HPDE6-E6E7 (cell line): ENCODE measurements at regions not wholly inside any gene's neighbourhood (a gene's known extent, or its start where the extent isn't known, plus 50 kb on each side); places are given as distances from the start of the nearest gene placed in this dataset.

Experiments
- DNase-seq: peaks from one replicate; pipeline ENCODE4 v3.0.0; 2011; ENCODE audit warnings: missing footprints; ENCODE audit errors: extremely low spot score

DNA sequence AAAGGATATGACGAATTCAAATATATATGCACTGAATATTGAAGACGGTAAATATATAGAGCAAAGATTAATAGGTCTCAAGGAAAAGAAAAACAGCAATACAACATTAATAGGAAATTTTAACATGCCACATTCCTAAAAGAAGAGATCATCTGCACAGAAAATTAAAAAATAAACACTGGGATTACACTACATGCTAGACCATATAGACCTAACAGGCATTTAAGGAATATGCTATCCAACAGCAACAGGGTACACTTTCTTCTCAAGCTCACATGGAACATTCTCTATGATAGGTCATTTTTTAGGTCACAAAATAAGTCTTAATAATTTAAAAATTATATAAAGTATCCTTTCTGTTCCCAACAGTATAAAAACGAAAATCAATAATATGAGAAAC, 1038.3 kb downstream of the KCNT2 start:
- DNase-seq: no peak

DNA sequence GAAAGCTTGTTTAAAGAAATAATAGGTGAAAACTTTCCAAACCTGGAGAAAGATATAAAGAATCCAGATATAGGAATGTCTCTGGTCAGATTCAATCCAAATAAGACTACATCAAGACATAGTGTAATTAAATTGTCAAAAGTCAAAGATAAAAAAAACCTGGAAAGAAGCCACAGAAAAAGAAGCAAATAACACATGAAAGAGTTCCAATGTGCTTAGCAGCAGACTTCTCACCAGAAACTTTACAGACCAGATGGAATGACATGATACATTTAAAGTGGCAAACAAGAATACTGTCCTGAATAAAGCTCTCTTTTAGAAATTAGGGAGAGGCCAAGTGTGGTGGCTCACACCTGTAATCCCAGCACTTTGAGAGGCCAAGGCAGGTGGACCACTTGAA, 1039.9 kb downstream of the KCNT2 start:
- no peak for DNase-seq

DNA sequence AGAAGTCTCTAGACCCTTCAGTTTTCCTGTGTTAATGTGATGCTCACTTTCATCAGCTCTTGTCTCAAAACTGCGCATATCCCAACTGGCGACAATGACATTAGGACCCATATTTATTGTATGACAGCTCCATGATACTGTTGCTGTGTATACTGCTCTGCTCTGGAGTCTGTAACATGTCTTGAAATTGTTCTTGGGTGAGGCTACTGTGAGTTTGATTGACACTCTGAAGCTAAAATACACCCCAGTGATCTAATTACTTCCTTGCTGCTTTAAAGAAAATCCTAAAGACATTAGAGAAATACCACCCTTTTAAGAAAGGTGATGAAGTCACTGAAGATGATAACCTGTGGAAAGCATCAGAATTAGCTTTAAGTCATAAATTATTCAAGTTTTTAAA, 1046.2 kb downstream of the KCNT2 start:
- DNase-seq: no peak

DNA sequence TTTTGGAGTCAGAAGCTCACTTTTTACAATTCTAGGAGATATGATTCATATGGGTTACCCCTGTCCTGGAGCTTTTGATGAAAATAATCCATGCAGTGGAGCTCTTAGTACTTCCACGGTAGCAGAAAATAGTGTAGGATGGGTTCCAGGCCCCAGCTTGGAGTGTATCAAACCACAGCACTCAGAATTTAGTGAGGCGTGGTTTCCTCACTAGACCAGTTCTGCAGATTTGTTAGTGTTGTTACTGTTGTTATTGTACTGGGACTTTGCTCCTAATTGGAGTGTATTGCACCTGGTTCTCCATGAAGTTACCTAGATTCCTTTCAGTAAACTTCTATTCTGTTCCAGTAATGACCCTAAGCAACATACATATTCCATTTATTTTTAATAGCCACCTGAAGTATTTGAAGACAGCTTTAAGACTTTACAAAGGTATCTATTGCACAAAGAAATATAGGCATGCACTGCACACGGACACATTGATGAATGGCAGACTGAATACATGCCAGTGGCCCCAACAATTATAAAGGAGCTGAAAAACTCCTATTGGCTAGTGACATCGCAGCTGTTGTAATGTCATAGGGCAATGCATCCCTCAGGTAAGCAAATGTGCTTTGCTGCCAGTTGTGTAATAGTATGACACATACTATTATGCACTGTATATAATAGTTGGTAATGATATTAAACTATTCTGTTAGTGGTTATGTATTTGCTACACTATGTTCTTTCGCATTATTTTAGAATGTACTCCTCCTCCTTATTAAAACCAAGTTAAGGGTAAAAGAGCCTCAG, 1058.0 kb downstream of the KCNT2 start:
- DNase-seq: no peak

DNA sequence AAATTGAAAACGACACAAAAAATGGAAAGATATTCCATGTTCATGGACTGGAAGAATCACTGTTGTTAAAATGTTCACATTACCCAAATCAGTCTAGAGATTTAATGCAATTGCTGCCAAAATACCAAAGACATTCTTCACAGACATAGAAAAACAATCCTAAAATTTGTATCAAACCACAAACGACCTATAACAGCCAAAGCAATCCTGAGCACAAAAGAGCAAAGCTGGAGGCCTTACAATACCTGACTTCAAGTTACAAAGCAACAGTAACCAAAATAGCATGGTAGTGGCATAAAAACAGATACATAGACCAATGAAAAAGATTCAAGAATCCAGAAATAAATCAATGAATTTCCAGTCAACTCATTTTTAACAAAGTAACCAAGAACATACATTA, 1077.3 kb downstream of the KCNT2 start:
- DNase-seq: no peak

DNA sequence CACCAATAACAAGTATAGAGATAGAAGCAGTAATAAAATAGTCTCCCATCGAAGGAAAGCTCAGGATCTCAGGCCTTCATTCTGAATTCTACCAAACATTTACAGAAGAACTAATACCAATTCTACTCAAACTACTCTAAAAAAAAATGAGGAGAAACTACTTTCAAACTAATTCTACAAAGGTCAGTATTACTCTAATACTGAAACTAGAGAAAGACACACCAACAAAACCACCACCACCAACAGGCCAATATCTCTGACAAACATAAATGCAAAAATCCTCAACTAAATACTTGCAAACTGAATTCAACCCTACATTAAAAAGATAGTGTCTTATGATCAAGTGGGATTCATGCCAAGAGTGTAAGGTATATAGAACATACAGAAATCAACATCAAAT, 1078.4 kb downstream of the KCNT2 start:
- no peak for DNase-seq

DNA sequence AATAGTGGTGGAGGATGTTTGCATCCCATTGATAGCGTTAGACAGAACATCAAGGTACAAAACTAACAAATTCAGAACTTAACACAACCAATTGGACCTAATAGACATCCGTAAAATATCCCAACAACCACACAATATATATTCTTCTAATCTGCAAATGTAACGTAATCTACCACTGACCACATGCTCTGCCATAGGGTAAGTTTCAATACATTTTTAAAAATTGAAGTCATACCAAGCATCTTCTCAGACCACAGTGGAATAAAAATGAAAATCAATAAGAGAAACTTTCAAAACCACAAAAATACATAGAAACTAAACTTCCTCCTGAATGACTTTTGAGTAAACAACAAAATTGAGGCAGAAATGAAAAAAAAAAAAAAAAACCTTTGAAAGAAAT, 1087.5 kb downstream of the KCNT2 start:
- DNase-seq: no peak

DNA sequence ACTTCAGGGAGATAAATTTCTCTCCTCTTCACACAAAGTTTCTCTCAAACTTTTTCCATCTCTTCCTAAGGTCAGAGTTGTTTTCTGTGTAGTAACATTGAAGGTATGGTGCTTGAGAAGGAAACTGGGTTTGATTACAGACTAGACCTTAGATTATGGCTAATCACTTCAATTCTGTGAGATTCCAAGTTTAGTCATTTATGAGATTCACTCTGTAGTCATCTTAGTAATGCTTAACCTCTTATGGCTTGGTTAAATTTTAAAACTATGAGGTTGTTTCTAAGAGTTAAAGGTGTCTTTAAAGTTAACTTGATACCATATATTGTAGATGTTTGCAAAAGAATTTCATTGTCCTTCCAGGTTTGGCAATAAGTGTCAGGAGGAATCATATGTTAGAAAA, 1092.2 kb downstream of the KCNT2 start:
- no peak for DNase-seq

DNA sequence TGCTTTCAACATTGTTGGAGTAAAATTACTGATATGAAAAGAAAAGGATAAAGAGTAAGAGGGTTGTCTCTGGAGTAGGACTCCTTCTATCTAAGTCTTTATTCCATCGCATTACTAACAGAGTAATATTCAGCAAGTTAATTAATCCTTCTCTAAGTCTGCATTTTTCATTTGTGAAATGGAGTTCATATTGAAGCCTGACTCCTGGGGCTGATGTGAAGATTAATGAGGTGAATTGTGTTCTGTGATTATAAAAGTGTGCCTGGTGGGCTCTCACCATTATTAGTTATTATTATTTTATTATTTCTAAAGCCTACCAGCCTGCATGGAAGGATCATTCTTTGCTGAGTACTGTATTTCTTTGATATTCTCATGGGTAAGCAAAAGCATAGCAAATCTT, 1096.7 kb downstream of the KCNT2 start:
- DNase-seq: no peak

DNA sequence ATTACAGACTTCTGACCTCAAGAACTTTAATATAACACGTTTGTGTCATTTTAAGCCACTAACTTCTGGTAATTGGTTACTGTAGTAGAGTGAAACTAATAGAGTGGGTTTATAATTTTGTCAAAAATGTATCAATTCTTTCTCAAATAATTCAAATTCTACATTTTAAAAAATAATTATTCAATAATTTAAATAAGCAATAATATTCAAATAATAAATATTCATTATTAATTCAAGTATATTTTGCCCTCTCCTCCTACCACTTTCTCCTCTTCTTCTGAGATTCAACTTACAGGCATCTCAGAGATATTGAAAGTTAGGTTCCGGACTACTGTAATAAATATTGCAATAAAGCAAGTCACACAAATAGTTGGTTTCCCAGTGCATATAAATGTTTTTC, 1107.1 kb downstream of the KCNT2 start:
- DNase-seq: no peak

DNA sequence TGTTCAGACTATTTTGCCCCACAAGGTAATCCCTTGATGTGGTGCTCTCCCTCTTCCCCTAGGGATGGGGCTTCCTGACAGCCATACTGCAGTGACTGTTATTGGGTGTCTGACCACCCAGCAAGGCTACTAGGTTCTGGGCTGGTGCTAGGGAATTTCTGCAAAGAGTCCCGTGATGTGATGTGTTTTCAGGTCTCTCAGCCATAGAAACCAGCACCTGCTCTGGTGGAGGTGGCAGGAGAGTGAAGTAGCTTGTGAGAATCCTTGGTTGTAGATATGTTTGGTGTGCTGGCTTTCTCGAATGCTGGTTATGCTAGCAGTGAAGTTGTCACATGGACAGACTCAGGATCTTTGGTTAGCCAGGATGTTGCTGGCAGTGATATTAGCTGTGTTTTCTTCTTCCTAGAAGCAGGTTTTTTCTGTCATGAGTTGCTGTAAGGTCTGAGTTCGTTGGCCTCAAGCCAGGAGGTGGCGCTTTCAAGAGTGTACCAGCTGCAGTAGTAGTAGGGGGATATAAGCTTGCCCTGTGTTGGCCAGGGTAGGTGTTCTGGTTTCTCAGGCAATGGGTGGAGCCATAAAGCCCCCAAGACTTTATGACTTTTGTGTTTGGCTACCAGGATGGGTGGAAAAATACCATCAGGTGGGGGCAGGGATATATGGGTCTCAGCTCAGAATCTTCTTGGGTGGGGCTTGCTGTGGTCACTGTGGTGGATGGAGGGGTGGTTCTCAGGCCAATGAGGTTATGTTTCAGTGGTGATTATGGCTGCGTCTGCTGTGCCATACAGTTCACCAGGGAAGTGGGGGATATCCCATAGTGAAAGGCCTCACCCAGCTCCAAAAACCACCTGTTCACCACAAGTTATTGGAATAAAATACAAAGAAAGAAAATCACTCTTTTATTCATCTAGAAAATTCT, 1112.3 kb downstream of the KCNT2 start:
- DNase-seq: no peak

DNA sequence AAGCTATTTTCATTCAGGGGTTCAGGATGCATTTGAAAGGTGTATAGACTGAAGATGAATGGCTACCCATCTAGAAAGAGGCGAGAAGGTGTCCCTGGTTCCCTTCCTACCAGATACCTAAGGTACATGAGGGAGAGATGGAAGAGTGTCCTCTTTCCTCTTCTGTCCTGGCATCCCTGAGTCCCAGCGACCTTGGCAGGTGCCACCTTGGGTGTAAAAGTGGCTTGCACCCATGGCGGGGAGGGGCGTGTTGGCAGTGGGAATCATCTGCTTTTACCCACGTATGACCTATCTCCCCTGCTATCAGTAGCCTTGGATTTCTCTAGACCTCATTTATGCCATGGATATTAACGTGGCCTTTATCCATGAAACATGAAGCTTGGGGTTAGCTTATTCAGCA, 1126.1 kb downstream of the KCNT2 start:
- DNase-seq: no peak

DNA sequence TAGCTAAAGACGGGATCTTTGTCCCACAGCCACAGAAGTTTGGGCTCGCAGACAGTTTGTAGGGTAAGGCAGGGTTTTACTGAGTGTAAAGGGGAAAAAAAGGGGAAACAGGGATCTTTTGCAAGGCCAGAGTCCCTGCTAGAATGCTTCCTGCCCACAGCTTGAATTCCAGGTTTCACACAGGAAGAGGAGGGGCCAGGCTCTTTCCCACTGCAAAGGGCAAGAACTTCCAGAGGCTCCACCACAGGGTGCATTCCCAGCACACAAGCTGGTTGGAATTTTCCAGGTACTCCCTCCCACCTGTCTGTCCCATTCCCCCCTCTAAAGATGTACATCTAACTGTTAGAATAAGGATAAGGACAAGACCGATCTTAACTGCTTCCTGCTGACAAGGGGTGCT, 1126.9 kb downstream of the KCNT2 start:
- no peak for DNase-seq

DNA sequence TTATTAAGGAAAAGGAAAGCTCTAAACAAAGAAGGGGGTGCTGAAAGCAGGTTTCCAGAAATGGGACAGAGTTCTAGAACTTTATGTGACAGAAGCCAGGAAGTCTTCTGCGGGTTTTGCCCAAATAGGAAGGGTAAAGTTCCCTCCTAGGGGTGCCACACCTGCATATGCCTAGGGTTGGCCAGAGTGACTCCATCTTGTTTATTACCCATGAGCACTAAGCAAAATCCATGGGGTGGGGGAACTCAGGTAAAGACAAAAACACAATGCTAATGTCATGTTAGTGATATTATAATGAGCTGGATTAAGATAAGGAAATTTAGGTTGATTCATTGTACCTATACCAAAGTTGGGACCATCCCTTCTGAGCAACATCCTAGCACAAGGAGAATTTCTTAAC, 1132.7 kb downstream of the KCNT2 start:
- no peak for DNase-seq

DNA sequence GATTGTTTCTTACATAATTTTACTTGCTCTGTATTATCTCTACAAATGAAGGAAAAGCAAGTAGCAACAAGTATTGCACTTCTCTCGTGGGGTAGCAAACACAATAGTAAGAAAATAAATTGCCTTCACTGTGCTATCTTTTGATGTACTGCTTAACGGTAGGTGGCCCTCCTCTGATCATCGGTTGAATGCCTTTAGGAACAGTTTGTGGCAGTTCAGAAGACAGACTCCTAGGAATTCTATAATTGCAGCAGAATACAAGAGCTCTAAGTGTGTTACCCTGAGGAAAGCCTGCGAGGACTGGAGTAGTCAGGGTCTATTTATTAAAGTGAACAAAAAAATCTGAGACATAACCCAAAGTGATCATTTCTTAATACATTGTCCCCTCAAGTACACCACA, 1135.9 kb downstream of the KCNT2 start:
- no peak for DNase-seq

DNA sequence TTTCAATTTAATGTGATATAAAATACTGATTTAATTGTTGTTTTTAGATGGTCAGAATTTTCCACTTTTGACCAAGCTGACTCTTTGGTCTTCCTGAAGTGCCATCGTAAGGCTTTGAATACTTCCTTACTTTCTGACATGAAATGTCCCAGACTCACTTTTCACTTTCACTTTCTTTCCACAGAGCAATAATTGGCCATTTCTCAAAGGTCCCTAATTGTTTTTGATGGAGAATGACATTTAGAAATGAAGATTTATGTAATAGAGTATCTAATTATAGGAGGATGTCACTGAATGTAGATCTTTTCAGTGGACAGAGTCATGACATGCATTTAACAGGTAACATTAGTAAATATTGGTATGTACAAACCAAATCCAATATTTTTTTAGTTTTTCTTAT, 1141.6 kb downstream of the KCNT2 start:
- DNase-seq: no peak

DNA sequence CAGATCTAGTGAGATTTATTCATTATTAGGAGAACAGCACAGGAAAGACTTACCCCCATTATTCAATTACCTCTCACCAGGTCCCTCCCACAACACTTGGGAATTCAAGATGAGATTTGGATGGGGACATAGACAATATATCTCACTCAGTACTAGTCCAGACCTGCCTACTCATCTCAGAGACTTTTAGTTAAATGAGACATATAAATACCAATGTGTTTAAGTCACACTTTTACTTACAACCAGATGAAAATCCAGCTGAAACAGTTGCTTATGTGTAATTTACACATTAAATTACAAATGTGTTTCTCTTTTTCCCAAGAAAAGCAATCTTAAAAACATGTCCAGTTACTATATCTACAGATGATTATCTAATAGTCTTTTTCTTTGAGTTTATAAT, 1145.6 kb downstream of the KCNT2 start:
- DNase-seq: peak; percentile 1

DNA sequence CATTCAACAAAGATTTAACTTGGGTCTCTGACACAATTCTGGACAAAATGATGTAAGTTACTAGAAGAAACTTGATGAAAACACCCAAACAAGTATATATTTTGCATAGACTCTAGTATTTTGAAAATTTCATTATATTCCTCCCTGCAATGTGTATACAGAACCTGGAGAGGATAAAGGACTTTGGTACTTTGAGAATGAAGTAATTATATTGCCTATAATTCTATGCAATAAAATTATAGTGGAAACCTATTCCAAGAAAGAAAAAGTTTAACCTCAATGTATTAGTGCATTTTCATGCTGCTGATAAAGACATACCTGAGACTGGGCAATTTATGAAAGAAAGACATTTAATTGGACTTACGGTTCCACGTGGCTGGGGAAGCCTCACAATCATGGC, 1146.1 kb downstream of the KCNT2 start:
- DNase-seq: no peak

DNA sequence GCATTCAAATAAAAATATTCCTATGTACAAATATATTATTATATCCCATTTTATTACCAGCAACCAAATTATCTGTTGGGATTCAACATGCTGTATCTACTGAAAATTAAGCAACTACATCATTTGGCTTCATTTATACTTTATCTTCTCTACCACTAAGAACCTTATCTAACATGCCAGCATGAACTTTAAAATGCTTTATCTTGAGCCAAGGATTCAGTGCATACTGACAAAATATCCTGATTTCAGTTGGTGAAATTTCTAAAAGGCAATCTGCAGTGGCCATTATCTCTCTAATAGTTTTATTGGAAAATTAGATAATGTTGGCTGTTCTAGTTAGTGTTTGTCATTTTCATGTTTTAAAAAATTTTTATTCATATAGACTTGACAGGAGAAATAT, 1149.9 kb downstream of the KCNT2 start:
- no peak for DNase-seq

DNA sequence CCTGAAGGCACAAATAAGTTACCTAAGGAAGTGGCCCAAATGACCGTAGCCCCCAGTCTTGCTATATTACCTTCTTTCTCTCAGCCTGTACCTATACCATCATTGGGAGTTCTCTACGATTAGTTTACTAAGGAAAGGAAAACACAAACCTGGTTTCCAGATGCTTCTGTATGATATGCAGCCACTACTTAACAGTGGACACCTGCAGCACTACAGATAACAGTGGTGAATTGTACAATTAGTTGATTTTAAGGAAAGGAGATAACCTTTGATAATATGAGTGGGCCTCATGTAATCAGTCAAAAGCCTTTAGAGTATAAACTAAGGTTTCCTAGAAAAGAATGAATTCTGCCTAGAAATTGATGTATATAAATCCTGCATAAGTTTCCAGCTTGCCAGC, 1157.4 kb downstream of the KCNT2 start:
- DNase-seq: no peak

DNA sequence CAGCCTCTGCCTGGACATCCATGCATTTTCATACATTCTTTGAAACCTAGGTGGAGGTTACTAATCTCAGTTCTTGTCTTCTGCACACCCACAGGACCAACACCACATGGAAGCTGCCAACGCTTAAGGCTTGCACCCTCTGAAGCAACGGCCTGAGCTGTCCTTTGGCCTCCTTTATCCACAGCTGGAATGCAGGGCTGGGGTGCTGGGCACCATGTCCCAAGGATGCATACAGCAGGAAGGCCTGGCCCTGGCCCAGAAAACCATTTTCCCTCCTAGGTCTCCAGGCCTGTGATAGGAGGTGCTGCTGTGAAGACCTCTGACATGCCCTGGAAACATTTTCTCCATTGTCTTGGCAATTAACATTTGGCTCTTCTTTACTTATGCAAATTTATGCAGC, 1168.6 kb downstream of the KCNT2 start:
- no peak for DNase-seq

DNA sequence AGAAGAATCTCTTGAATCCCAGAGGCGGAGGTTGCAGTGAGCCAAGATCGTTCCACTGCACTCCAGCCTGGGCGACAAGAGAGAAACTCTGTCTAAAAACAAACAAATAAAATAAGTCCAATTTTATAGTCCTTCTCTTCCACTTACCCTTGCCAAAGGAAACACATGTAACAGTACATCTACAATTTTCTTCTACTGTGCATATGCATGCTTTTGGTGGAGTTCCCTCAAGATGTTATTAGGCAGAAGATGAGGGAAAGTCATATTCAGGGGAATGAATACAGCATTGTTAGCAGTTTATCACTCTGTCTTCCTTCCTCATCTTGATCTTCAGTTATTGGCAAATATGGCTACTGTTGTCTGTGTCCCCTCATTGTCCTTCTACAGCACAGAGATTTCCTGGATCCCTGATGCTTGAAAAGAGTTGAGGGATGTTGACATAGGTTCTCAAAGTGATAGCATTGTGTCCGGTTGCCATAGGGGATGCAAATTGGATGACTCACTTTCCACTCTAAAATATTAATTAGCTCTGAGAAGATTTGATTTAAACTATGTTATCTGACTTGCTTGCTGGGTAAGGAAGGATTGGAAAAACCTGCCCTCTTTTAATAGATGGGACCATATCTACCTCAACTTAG, 1173.6 kb downstream of the KCNT2 start:
- DNase-seq: no peak

DNA sequence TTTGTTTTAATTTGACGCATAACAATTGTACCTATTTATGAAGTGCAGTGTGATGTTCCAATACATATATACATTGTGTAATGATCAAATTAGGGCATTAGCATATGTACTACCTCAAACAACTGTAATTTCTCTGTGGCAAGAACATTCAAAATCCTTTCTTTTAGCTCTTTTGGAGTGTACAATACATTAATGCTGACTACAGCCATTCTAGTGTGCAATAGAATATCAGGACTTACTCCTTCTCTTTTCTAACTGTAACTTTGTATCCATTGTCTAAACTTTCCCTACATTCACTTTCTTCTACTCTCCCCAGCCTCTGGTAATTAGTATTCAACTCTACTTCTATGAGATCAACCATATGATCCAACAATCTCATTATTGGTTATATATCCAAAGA, 1177.4 kb downstream of the KCNT2 start:
- no peak for DNase-seq
